ENCODE measurements at regions not wholly inside any gene's neighbourhood (a gene's known extent, or its start where the extent isn't known, plus 50 kb on each side); places are given as distances from the start of the nearest gene placed in this dataset.

DNA sequence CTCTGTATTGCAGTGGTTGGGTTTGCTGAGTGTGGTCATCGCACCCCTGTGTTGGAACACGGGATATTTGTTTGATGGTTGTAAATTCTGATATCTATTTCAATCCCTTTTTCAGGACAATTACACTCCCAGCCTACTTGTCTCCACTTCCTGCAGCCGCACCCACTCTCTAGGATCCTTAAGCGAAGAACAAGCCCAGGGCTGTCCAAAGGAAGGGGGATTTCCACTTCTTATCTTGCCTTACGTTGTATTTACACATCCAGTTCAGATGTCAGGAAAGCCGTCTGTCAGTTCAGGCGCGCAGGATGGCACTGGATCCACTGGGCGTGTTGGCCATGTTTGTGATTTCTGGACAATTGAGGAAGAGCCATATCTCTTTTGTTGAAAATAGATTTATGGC lies 834.5 kb upstream of the SALL3 start:
- intact Hi-C loops (cut with micrococcal nuclease), result no loop called here

GRCh38 chr18:78146136-78147085 lies 833.2 kb upstream of the SALL3 start:
- intact Hi-C loops (cut with micrococcal nuclease), result no loop called here

DNA sequence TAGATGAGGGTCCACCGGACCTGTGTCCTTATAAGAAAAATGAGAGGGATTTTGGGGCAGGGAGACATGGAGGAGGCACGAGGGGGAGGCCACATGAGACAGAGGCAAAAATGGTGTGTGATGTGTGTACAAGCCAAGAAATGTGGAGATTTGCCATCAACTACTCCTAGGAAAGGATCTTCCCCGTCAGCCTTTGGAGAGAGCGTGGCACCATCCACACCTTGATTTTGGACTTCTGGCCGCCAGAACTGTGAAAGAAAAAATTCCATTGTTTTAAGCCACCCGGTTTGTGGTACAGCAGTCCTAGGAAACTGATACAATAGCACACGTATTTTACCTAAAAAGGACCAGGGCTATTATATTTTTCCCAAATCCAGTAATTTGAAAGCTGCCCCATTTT lies 829.0 kb upstream of the SALL3 start:
- intact Hi-C loops (cut with micrococcal nuclease), result no loop called here

- intact Hi-C loops (cut with micrococcal nuclease), result no loop called here
These were observed 828.4 kb upstream of the SALL3 start for GRCh38 chr18:78151234-78151633.

- intact Hi-C loops (cut with micrococcal nuclease), result no loop called here
These were observed 827.5 kb upstream of the SALL3 start for GRCh38 chr18:78151948-78152725.

- intact Hi-C loops (cut with micrococcal nuclease), result no loop called here
These were observed 826.3 kb upstream of the SALL3 start for GRCh38 chr18:78153362-78153761.

DNA sequence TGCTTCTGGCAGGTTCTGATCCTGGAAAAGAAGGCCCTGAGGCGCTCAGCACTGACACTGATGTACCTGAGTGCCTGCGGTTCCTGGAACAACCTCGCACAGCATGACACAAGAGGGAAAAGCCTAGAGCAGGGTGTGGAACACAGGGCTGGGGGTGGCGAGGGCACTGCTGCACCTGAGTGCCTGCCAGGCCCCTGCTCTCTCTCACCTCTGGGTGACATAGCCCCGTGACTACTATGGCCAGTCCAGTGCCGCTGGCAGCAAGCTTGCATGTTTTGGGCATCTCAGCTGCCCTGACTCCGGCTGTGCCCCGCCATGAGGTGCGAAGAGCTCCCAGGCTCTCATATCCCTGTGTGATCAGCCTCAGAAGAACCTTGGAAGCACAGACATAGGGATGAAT lies 825.2 kb upstream of the SALL3 start:
- intact Hi-C loops (cut with micrococcal nuclease), result no loop called here

GRCh38 chr18:78154853-78155252 lies 824.8 kb upstream of the SALL3 start:
- intact Hi-C loops (cut with micrococcal nuclease), result no loop called here

GRCh38 chr18:78156466-78156865 lies 823.2 kb upstream of the SALL3 start:
- intact Hi-C loops (cut with micrococcal nuclease), result no loop called here

GRCh38 chr18:78158943-78159342 lies 820.7 kb upstream of the SALL3 start:
- intact Hi-C loops (cut with micrococcal nuclease), result no loop called here

- intact Hi-C loops (cut with micrococcal nuclease), result no loop called here
These were observed 820.2 kb upstream of the SALL3 start for GRCh38 chr18:78159397-78159796.

DNA sequence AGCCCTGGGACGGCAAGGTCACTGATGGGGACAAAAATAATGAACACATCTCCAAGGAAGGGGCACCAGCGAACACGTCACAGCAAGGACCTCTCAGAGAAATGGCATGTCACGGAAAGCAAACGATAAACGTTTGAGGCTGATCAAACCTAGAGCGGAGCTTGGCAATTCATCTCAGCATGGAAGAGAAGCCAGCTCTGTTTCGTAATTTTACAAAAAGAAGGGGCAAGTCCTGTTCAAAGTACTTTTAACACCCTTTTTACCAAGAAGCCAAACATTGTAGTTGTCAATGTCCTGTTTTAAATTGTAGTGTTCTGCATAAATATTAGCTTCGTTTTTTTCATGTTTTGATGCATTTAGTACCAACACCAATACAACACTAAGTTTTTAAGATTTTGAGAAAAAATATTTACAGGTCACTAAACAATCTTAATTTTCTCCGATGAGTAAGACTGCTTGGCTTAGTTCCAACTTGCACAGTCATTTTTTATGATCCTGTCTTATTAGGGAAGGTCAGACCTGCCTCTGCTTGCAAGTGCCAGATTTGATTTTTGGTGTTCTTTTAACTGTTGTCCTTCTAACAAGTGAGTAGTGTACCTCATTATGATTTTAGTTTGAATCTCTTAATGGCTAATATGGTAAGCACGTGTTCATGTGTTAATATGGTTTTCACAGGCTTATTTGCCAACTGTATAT lies 818.5 kb upstream of the SALL3 start:
- intact Hi-C loops (cut with micrococcal nuclease), result no loop called here

DNA sequence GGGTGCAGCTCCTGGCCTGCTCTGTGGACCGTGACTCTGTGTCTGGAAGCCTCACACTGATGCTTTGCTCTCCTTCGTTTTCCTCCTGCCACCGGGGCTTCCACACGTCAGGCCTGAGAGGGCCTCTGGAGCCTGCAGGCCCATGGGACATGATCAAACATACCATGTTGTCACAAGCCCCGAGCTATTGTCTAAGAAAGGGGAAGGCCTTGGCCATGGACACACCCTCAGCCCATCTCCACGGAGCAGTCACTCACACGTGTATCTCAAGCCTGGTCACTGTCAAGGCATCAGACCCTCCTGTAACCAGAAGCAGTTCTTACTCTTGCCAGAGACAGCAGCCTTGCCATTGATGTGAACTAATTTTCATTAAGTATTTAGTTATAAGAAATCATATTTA lies 814.1 kb upstream of the SALL3 start:
- intact Hi-C loops (cut with micrococcal nuclease), result no loop called here

DNA sequence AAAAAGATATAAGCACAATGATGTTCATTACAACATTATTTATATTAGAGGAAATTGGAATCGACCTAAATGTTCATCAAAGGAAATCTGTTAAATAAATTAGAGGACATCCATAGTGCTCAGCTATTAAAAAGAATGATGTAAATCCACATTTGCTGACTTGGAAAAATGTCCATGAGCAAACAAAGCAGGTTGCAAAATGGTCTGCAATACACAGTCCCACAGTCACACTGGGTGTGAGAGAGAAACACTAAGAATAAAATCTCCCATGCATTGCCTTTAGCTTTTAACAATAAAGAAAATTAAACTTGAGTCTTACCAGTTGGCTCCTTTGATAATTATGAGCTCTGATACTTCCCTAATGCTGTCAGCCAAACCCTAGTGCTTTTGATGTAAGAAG lies 811.1 kb upstream of the SALL3 start:
- intact Hi-C loops (cut with micrococcal nuclease), result no loop called here

DNA sequence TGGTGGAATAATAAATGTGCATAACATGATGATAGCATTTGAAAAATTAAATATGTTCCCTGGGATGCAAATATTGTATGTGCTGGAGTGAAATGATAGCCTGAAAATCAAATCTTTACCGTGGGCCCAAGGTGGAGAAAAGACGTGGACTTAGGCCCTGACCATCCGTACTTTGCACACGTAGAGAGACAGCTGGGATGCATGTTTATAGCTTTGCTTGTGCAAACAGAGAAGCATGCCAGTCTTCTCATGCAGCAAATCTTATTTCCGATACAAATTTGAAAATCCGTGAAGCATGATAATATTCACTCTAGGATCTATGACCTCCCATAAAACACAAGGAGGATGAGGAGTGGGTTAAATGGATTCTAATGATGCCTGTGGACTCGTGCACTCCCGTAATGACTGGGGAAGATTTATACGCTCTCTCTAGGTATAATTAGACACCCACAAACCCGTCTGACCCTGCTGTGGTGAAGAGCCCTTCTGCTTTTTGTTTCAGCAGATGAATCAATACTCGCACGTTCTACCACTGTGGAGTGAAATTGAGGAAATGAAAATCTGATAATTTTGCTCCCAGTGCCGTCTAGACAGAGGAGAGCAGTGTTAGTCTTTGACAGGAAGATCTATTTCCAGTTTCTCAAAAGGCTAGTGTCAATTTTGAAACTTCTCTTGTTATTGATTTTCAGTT lies 810.3 kb upstream of the SALL3 start:
- intact Hi-C loops (cut with micrococcal nuclease), result no loop called here

DNA sequence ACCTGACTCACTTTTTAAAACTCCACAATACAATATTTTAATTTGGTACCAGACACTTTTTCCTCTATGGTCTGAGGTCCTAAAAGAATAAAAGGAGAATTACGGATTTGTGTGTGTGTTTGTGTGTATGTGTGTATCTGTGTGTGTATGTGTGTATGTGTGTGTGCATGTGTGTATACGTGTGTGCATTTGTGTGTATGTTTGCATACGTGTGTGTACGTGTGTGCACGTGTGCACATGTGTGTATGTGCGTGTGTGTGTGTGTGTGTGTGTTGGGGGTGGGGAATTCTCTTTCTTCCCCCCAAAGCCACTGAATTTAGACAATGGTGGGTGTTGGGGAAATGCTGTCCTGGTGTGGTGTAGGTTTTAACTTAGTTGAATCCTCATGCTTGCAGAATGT lies 807.7 kb upstream of the SALL3 start:
- intact Hi-C loops (cut with micrococcal nuclease), result no loop called here

GRCh38 chr18:78174737-78175136 lies 804.9 kb upstream of the SALL3 start:
- intact Hi-C loops (cut with micrococcal nuclease), result no loop called here

DNA sequence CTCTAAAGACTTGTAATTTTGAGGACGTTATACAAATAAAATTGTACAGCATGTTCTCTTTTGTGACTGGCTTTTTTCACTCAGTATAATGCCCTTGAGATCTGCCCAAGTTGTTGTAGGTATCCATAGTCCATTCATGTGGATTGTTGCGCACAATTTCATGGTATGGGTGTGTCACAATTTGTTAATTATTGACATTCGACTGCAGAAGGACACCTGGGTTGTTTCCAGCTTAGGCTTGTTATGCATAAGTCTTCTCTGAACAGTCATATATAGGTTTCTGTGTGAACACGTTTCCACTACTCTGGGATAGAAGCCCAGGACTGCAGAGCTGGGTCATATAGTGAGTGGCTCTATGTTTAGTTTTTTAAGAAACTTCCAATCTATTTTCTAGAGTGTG lies 800.8 kb upstream of the SALL3 start:
- intact Hi-C loops (cut with micrococcal nuclease), result no loop called here

- intact Hi-C loops (cut with micrococcal nuclease), result no loop called here
These were observed 798.9 kb upstream of the SALL3 start for GRCh38 chr18:78180741-78181140.

- intact Hi-C loops (cut with micrococcal nuclease), result no loop called here
These were observed 795.8 kb upstream of the SALL3 start for GRCh38 chr18:78183815-78184214.

- intact Hi-C loops (cut with micrococcal nuclease), result no loop called here
These were observed 788.3 kb upstream of the SALL3 start for GRCh38 chr18:78191276-78191675.

Data from T-helper 2 cell treated with Interferon-gamma antibody and Interleukin-4, amounts not matched to agents 100 ng/mL and 5 ng/mL, for 36 hours (primary cell).